Endodermal cell (in vitro differentiated cells): ENCODE measurements at regions not wholly inside any gene's neighbourhood (a gene's known extent, or its start where the extent isn't known, plus 50 kb on each side); places are given as distances from the start of the nearest gene placed in this dataset.

Experiments
- DNase-seq: peaks from one replicate; pipeline ENCODE4 v3.0.0-alpha.2; 2017
- H3K27ac ChIP-seq: 2 replicates; pipeline ENCODE4 v1.5.1; 2013; ENCODE audit warnings: mild to moderate bottlenecking, low read depth, low read length, moderate library complexity
- H3K27me3 ChIP-seq: 2 replicates; pipeline ENCODE4 v1.6.1; 2013; ENCODE audit warnings: mild to moderate bottlenecking, low read length, moderate library complexity; ENCODE audit not compliant: insufficient read depth, control insufficient read depth, poor library complexity, severe bottlenecking
- H3K36me3 ChIP-seq: 2 replicates; pipeline ENCODE4 v1.7.0; 2013; ENCODE audit warnings: mild to moderate bottlenecking, low read length, moderate library complexity; ENCODE audit not compliant: control insufficient read depth, insufficient read depth
- H3K4me1 ChIP-seq: one replicate; pipeline ENCODE4 v1.7.0; 2013; ENCODE audit warnings: low read length; ENCODE audit not compliant: control insufficient read depth, insufficient read depth
- H3K4me3 ChIP-seq: 2 replicates; pipeline ENCODE4 v1.5.1; 2013; ENCODE audit warnings: mild to moderate bottlenecking, low read length, moderate library complexity
- H3K9ac ChIP-seq: 2 replicates; pipeline ENCODE4 v1.6.1; 2013; ENCODE audit warnings: mild to moderate bottlenecking, low read length, moderate library complexity; ENCODE audit not compliant: poor library complexity, severe bottlenecking; ENCODE audit errors: extremely low read depth
- H3K9me3 ChIP-seq: 2 replicates; pipeline ENCODE4 v1.6.1; 2013; ENCODE audit warnings: mild to moderate bottlenecking, low read length, moderate library complexity; ENCODE audit not compliant: control insufficient read depth
- H3K27ac Mint-ChIP-seq: 2 replicates; pipeline ENCODE4 v1.8.0; 2020; ENCODE audit warnings: mixed read lengths
- H3K27me3 Mint-ChIP-seq: 2 replicates; pipeline ENCODE4 v1.8.0; 2021; ENCODE audit warnings: mild to moderate bottlenecking, mixed read lengths; ENCODE audit not compliant: insufficient read depth
- H3K36me3 Mint-ChIP-seq: 2 replicates; pipeline ENCODE4 v1.8.0; 2020; ENCODE audit warnings: low read depth, mixed read lengths
- H3K4me1 Mint-ChIP-seq: 2 replicates; pipeline ENCODE4 v1.8.0; 2020; ENCODE audit warnings: mixed read lengths
- H3K4me3 Mint-ChIP-seq: 2 replicates; pipeline ENCODE4 v1.8.0; 2020; ENCODE audit warnings: mild to moderate bottlenecking, moderate library complexity, mixed read lengths
- H3K9me3 Mint-ChIP-seq: 2 replicates; pipeline ENCODE4 v1.8.0; 2020; ENCODE audit warnings: mild to moderate bottlenecking, mixed read lengths
- WGBS, 2 experiments: methylation state at CpG; one replicate each; pipeline versions ENCODE4 v1.1.5 to v1.1.7; 2013; ENCODE audit warnings: missing lambda C conversion rate in 2 of 2, mixed read lengths in 1 of 2; ENCODE audit not compliant: insufficient coverage in 1 of 2, insufficient read length in 1 of 2; 5-methylcytosine and 5-hydroxymethylcytosine counted together
- TF ChIP-seq, protein P1 (sequence below): fragments of 200-600 bp; sonication (generic); conservative IDR thresholded peaks from 2 replicates; pipeline ENCODE4 v1.5.0; 2021; ENCODE audit warnings: antibody characterized with exemption, mild to moderate bottlenecking

DNA sequence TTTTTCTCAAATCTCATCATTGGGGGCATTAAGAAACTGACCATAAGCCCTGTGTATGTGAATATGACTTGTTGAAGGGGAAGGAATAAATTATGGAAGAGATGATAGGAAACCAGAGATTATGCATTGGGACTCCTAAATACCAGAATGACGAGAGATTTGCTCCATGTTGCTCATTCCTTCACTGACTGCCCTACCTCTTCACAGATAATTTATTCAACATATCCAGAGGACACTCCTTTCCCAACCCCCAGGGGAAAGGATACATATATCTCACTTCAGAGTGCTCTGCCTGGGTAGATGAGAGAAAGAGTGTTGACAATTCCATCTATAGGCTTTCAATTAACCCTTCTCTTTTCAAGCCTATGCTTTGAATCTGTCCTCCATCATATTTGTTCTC, 145.3 kb upstream of the RHOBTB1 start:
- H3K27me3 ChIP-seq: no peaks in the 10 kb centered on the region
- no peaks in the 10 kb centered on the region for H3K27me3 Mint-ChIP-seq

DNA sequence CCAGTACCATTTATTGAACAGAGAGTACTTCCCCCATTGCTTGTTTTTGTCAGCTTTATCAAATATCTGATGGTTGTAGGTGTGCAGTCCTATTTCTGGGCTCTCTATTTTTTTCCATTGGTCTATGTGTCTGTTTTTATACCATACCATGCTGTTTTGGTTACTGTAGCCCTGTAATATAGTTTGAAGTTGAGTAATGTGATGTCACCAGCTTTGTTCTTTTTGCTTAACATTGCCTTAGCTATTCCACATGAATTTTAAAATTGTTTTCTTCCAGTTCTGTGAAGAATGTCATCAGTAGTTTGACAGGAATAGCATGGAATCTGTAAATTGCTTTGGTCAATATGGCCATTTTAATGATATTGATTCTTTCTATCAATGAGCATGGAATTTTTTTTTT, 140.5 kb upstream of the RHOBTB1 start:
- no peak overlapping the region for H3K27ac ChIP-seq
- Mint-ChIP-seq H3K9me3 (peaks cover 3% of the 10 kb centered on the region), H3K4me3 (no peak overlapping the region), H3K4me1 (no peaks in the 10 kb centered on the region), H3K27me3 (no peaks in the 10 kb centered on the region), H3K36me3 (no peaks in the 10 kb centered on the region), H3K27ac (no peak overlapping the region)
- H3K4me3 ChIP-seq: no peak overlapping the region
- no peaks in the 10 kb centered on the region for H3K36me3 ChIP-seq
- H3K27me3 ChIP-seq: no peaks in the 10 kb centered on the region
- TF ChIP-seq, protein P1, sequence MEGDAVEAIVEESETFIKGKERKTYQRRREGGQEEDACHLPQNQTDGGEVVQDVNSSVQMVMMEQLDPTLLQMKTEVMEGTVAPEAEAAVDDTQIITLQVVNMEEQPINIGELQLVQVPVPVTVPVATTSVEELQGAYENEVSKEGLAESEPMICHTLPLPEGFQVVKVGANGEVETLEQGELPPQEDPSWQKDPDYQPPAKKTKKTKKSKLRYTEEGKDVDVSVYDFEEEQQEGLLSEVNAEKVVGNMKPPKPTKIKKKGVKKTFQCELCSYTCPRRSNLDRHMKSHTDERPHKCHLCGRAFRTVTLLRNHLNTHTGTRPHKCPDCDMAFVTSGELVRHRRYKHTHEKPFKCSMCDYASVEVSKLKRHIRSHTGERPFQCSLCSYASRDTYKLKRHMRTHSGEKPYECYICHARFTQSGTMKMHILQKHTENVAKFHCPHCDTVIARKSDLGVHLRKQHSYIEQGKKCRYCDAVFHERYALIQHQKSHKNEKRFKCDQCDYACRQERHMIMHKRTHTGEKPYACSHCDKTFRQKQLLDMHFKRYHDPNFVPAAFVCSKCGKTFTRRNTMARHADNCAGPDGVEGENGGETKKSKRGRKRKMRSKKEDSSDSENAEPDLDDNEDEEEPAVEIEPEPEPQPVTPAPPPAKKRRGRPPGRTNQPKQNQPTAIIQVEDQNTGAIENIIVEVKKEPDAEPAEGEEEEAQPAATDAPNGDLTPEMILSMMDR: no peak
- no peak overlapping the region for H3K9ac ChIP-seq
- no peaks in the 10 kb centered on the region for H3K4me1 ChIP-seq
- no peak for DNase-seq
- H3K9me3 ChIP-seq: no peaks in the 10 kb centered on the region

More for the DNA sequence above, 145.3 kb upstream of the RHOBTB1 start:
- Histone ChIP-seq H3K27ac (no peak overlapping the region), H3K9me3 (no peaks in the 10 kb centered on the region), H3K4me1 (no peaks in the 10 kb centered on the region), H3K4me3 (no peak overlapping the region), H3K9ac (no peak overlapping the region), H3K36me3 (no peaks in the 10 kb centered on the region)
- Mint-ChIP-seq H3K4me3 (no peak overlapping the region), H3K4me1 (peaks cover 6% of the 10 kb centered on the region), H3K27ac (no peak overlapping the region), H3K9me3 (peaks cover 2% of the 10 kb centered on the region), H3K36me3 (no peaks in the 10 kb centered on the region)
- DNase-seq: no peak
- TF ChIP-seq, protein P1: no peak
- 84 to 100% methylated on average over 1 of the region's 1 CpG for WGBS, 2 experiments

DNA sequence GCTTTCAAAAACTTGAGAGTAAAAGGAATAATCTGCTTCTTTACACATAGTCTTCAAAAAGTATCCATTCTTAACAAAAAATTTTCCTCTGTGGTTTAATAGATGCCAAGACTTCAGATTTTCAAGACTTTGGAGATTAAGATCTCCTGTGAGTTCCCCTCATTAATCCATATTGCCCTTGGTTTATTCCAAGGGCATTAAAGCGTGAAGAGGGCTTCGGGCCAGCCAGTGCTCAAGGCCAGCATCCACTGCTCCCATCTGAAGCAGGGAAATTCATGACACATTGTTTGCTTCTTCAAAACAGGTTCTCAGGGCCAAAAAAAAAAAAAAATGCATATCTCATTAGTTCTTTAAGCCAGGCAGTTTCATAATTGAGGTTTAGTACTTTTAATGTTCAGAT, 137.3 kb upstream of the RHOBTB1 start:
- TF ChIP-seq, protein P1: no peak
- H3K36me3 Mint-ChIP-seq: no peaks in the 10 kb centered on the region
- H3K27me3 ChIP-seq: no peaks in the 10 kb centered on the region
- no peaks in the 10 kb centered on the region for H3K4me1 Mint-ChIP-seq
- no peak overlapping the region for H3K27ac Mint-ChIP-seq
- H3K27ac ChIP-seq: no peak overlapping the region
- peaks cover 3% of the 10 kb centered on the region for H3K9me3 Mint-ChIP-seq
- H3K27me3 Mint-ChIP-seq: no peaks in the 10 kb centered on the region
- WGBS, 2 experiments: 99% methylated on average over 2 of the region's 2 CpGs; no CpG with 5 or more reads in 1 of the 2 experiments
- no peak overlapping the region for H3K4me3 Mint-ChIP-seq
- no peaks in the 10 kb centered on the region for H3K4me1 ChIP-seq
- H3K36me3 ChIP-seq: no peaks in the 10 kb centered on the region
- no peaks in the 10 kb centered on the region for H3K9me3 ChIP-seq
- H3K9ac ChIP-seq: no peak overlapping the region
- no peak for DNase-seq
- H3K4me3 ChIP-seq: no peak overlapping the region
